Iris pigment epithelial cell (primary cell): ENCODE measurements at regions not wholly inside any gene's neighbourhood (a gene's known extent, or its start where the extent isn't known, plus 50 kb on each side); places are given as distances from the start of the nearest gene placed in this dataset.

Experiments used
- DNase-seq: peaks from one replicate; pipeline ENCODE4 v3.0.0-alpha.2; 2011; ENCODE audit warnings: low read depth

DNA sequence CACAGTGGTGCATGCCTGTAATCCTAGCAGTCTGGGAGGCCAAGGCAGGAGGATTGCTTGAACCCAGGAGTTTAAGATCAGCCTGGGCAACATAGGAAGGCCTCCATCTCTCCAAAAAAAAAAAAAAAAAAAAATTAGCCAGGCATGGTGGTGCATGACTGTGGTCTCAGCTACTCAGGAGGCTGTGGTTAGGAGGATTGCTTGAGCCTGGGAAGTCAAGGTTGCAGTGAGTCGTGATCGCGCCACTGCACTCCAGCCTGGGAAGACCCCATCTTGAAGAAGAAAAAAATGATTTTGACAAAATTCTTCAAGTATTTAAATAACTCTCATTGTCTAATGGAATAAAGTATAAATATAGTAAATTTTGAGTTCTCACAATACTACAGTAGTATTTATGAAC lies 219.2 kb upstream of the SSTR1 start:
- DNase-seq = peak; percentile 19

DNA sequence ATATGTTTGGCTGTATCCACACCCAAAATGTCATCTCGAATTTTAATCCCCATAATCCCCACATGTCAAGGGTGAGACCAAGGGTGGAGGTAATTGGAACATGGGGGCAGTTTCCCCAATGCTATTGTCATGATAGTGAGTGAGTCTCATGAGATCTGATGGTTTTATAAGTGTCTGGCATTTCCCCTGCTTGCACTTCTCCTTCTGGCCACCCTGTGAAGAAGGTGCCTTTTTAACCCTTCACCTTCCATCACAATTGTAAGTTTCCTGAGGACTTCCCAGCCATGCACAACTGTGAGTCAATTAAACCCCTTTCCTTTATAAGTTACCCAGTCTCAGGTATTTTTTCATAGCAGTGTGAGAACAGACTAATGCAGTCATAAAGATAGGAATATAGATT lies 216.7 kb upstream of the SSTR1 start:
- DNase-seq = no peak

DNA sequence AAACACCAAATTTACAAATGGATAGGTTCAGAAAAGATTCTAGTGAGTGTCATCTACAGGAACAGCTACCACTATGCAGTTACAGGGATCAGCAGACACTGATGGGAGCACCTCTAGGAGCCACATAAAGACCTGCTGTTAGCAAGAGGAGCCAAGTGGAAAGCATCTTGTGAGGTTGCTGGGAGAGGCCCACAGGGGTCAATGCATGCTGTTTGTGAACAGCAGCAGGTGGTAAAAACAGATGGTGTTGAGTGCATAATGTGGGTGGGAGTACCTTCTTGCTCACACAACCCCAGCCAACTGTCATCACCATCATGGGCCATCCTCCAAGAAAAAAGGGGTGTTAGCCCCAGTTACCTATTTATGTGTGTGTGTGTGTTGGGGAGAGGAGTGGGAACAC lies 215.2 kb upstream of the SSTR1 start:
- DNase-seq = no peak

DNA sequence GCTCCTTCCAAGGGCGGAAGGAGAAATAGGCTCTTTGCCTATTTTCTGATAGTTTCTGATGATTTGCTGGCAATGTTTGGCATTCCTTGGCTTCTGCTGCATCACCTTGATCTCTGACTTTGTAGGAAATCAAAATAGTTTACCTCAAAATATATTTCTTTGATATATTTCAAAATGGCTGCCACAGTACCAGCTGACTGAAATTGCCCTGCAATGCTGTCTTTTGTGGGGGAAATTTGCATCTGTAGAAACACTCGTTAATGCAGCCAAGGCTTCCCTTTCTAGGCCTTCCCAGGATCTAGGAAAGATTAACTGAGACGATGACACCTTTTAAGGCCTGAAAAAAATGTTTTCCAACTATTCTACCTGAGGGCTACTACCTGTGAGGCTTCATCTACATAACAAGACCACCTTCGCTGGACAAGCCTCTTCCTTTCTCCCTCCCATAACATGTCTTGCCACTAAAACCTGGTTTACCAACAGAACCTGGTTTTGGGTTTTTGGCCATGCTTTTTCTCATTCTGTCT lies 212.8 kb upstream of the SSTR1 start:
- no peak for DNase-seq

DNA sequence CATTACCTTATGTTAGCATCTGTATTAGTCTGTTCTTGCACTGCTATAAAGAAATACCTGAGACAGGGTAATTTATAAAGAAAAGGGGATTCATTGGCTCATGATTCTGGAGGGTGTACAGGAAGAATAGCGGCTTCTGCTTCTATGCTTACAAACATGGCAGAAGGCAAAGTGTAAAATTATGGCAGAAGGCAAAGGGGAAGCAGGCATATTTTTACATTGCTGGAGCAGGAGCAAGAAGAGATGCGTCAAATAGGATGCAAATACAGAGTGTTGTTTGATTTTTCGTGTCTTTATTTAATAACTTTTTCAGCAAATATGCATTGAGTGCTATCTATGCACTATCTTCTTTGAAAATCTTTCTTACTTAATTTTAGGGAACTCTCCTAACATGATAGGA lies 210.7 kb upstream of the SSTR1 start:
- no peak for DNase-seq

DNA sequence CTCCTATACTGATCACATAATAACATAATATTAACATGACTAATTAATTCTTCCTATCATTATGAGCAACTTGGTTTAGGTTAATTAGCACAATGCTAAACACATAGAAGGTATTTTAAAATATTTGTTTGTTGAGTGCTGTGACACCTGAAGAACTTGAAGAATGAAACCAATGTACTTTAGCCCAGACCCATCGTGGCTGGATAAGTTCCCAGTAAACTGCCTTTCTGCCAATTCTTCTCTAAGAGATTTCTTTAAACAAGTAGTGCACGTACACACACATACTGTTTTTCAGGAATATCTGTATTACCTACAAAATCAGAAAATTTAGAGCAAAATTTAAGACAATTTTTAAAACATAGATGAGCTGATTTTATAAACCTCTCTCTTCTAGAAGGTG lies 207.4 kb upstream of the SSTR1 start:
- no peak for DNase-seq

DNA sequence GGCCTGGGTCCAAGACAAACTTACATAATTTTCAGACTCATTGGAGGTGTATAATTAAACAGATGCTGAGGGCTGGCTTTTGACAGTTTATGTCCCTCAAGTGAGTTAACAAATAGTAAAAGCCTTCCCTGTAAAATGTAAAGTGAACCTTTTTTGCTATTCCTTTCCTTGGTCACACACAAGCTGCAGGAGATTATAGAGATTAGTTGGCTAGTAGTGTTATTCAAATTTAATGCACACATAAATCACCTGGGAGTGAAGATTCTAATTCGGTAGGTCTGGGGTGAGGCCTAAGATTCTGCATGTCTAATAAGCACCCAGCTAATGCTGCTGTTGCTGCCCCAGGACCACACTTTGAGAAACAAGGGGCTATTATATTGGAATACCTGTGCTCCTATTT lies 206.2 kb upstream of the SSTR1 start:
- DNase-seq = no peak

DNA sequence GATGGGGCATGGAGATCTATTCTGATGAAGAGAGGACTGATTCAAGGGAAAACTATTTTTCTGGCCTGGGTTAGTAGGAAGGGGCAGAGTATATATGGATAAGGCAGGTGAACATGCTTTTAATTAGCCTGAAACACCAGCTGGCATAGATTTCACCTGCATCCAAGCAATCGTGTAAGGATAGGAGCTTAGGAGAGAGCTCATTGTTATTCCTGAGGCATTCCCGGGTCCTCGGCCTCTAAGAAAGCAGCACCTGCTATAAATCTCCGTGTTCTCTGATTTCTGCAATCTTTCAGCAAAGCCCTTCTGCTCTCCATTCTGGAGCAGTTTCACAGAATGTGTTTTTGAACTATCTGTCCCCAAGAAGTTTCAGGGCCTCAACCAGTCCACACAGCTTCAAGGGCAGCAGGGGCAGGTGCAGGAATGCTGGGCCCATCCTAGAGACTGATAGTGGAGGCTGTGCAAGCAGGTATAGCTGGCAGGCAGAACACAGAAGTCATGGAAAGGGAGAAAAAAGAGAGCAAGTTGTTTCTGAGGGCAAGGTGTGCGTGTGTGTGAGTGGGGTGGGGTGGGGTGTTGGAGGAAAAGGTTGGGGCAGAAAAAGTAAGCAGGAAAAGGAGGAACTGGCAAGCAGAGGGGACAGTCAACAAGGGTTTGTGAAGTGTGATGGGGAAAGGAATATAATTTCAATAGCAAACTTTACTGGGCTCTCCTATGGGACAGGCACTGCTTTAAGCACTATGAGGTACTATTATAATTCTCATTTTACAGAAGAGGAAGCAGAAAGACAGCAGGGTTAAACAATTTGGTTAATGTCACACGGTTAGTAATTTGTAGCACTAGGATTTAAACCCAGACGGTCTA lies 203.7 kb upstream of the SSTR1 start:
- DNase-seq = no peak

DNA sequence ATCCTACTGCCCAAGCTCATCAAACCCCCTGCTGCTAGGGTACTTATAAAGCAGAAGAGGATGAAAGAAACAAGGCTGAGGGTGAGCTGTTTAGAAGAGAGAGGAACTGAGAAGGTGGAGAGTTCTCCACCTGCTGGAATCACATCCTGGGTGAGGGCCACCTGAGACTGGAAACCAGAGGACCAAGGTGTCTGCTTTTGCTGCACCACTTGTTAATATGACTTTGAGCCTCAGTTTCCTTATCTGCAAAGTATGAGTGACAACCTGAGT lies 203.2 kb upstream of the SSTR1 start:
- no peak for DNase-seq

DNA sequence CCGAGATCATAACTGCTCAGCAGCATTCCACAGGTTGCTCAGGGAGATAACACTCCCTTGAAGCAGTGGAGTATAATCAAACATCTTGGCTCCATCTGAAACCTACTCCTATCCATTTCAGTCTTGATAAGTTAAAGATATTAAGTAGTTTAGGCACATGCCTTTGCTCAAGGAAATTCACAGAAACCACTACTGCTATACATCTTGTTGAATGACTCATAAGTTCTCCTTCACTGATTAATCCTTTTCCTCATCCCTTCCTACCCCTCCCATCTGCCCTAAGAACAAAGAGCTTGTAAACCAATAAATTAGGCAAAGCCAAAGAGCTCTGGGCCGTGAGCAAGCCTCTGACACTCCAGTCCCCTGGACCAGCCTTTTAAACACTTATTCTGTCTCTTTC lies 196.5 kb upstream of the SSTR1 start:
- DNase-seq = peak; percentile 38

DNA sequence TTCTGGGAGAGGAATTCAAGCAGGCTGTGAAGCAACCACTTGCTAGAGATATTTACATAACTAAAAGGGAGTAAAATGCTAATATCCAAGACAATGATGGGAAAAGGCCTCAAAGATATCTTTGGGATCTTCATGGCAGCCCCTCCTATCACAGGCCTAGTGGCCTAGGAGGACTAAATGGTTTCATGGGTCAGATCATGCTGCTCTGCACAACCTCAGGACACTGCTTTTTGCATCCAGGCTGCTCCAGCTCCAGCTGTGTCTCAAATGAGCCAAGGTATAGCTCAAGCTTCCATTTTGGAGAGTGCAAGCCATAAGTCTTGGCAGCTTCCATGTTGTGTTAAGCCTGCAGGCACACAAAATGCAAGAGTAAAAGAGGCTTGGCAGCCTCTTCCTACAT lies 195.6 kb upstream of the SSTR1 start:
- no peak for DNase-seq

DNA sequence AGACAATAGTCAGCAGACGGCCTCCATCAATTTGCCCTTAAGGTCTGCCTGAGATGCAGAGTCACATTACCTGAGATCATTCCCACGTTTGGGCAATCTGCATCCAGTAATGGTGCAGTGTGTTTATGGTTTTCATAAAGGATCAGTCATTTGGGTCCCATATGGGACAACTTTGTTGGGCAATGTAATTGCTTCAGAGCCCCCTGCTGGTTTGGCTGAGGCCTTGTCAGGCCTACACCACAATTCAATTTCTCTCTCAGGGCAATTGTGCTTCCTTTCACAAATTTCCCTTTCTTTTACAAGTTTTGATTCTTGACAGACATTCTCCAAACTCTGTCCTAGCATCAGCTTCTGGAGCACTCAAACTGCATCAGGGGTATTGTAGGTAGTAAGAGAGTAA lies 191.2 kb upstream of the SSTR1 start:
- DNase-seq = peak; percentile 7

DNA sequence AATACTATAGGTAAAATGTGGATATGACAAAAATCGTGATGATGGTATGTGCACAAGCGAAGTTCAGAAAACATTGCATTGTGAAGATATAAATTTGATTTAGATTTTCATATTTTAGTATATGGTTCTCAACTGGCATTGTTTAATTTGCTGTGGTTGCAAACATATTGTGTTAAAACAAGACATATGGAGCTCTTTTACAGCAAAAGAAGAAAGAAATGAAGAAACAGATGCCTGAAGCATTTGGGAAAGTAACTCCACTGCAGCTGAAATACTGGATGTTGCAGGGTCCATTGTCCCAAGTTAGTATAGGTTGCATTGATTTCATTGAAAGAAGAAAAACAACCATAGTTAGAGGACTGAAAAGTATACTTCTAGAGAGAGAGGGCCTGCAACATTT lies 185.8 kb upstream of the SSTR1 start:
- DNase-seq = no peak

DNA sequence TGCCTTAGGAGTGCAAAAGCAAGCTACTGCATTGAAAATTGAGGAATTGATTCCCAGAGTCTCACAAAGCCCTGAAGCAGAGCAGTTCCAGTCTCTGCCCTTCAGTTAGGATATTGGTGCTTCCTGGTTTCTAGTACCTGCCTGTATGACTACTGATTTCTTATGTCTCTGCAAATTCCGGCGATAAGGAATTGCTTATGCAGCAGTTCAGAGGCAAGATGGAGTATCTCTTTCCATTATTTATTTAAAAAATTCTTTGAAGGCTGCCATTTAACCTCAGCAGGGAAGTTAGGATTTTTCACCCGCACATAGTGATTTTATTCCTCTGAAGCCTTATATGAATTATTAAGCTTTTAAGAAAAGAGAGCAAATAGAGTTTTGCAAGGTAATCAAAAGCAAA lies 184.9 kb upstream of the SSTR1 start:
- no peak for DNase-seq

DNA sequence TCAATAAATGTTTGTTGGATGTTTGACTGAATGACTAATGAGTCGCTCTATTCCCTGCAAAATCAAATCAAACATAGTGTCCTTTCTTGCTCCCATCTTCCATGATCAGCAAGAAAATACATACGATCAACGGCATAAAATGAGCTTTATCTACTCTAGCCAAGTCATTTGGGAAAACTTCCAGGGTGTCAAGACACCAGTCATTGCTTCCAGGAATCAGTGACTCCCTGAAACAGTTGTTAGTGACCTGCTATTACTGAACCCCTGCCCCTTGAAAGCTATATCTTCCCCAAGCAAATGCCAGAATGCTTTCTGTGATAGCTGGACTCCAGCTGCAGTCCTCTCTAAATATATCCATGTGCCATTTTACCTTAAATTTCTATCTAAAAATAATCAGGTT lies 169.5 kb upstream of the SSTR1 start:
- DNase-seq = no peak

DNA sequence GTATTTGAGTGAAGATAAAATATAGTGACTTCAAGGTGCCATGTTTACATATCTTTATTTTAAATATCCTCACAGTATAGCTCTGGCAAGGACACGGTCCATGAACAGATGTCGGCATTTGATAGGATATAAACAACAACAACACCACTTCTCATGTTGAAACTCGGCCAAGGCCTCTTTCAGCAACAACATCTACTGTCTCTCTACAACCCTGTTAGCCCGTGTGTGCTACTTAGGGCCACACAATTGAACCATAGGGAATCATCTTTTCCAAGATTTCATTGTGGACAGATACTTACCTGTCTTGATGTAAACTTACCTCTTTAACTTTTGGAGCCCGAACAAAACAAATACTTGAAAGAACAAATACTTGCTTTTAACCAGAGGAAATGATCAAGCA lies 168.7 kb upstream of the SSTR1 start:
- no peak for DNase-seq

DNA sequence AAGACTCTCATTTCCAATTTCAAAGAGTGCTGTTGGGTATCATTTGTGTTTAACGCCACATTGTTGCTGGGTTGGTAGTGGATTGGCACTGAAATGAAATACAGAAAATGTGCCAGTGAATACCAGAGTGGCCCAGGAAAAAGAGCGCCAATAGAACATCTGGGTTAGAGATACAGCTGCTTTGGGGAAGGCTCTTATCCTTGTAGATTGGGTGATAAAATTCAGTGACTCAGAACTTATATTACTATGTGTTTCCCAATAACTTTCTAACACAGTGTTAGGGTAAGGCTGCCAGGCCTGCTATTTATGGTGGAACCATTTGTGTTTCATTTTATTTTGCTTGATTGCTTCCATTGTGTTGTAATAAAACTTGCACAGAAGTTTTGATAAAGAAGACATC lies 168.2 kb upstream of the SSTR1 start:
- no peak for DNase-seq

DNA sequence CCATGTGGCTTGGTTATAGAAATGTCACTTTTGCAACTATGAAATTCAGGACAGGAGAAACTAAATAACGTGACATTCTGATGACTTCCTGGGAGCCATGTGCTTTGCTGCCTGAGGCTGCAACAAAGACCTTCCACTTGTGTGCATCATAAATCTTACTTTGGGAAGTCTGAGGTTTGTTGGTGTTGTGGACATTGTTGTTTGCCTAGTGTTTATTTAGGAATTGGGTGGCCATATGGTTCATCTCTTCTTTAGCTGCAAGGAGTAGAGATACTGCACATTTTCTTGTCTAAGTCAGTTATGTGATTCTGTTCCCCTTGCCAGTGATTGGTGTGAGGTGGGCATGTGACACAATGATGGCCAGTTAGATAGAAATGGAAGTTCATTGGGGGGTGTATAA lies 167.3 kb upstream of the SSTR1 start:
- no peak for DNase-seq

DNA sequence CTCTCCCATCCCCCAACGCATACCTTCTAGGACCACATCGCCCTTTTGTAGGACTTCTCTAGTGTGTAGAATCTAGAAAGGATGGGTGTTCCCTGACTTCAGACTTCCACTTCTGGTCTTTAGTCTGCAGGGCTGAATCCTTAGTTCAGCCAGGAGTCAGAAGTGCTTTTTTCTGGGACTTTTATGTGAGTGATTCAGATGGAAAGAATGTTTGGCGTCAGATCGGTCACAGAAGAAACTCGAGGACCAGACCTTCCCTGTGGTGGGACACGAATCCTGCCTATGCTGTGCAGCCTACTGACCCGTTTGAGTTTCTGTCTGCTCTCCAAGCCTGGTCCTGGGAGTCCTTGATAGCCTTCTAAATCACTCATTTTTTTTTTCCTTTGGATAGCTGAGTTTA lies 165.4 kb upstream of the SSTR1 start:
- peak; percentile 71 for DNase-seq

DNA sequence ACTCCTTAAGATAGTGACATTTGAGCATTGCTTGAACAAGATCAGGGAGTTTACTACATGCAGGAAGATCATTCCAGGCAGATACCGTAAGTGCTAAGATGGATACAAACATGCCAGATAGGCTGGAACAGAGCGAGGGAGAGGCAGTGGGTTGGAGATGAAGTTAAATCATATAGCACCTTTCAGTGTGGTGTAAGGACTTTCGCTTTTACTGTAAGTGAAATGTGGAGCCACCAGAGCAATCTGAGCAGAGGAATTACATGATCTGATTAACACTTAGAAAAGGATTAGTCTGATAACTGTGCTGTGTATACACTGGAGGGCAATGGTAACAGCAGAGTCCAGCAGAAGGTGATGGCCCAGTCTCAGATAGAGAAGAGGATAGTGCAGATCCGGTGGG lies 163.0 kb upstream of the SSTR1 start:
- DNase-seq = no peak

DNA sequence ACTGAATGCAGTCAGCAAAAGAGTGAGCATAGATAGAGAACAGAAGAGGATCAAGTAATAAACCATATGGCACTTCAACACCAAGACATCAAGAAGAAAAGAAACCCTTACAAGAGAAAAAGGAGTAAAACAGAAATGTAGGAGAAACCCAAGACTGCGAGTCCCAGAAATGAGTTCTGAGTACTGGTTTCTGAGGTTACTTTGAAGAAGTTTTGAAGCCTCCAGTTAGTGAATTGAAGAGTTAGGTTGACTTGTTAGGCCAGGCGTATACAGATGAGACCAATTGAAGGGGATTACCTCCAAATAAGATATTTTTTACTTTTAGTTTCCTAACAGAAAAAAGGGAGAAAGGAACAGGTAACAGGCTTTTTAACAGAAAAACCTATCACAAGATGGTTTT lies 162.2 kb upstream of the SSTR1 start:
- no peak for DNase-seq

DNA sequence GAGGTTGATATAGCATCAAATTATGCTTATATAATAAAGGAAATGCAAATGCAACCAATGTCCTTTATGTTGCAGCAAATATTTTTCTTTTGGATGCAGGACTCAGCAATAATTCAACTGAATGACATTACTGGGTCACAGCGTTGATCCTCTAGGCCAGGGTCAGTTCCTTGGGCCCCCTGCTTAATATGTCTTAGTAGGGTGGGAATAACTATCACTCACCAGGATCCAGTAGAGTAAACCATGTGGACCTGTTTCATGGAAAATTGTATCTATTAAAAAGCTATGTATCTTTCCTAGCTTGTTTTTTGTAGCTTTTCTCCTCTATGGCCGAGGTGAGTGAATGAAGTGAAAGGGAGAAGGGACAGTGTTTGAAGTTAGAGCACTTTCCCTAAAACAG lies 161.5 kb upstream of the SSTR1 start:
- DNase-seq = no peak

DNA sequence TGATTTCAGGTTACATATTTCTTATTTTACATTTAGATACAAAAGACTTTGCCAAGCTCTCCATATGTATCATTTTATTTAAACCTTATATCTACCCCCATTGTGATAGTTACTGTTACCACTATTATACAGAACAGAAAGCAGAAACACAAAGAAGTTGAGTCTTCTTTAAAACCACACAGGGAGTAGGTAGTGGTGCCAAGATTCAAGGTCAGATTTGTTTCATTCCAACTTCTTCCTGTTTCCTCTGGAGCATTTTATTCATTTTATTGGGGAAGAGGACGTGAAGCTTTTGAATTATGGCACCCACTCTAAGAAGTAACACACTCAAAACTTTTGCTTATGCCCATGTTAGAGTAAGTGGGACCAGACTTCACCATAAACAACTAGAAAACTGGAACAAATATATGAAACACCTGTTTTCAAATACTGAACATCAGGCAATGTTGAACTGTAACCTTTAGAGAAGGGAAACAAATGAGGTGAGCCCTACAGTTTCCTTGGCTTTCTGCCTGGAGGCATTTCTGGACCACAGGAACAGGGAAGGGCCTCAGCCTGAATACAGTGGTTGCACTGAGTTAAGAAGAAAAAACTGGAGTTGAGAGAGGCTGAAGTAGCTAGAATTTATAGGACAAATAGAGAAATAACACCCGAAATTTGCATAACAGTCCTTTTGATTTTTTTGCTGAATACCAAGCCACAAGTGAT lies 160.4 kb upstream of the SSTR1 start:
- DNase-seq = peak; percentile 6

DNA sequence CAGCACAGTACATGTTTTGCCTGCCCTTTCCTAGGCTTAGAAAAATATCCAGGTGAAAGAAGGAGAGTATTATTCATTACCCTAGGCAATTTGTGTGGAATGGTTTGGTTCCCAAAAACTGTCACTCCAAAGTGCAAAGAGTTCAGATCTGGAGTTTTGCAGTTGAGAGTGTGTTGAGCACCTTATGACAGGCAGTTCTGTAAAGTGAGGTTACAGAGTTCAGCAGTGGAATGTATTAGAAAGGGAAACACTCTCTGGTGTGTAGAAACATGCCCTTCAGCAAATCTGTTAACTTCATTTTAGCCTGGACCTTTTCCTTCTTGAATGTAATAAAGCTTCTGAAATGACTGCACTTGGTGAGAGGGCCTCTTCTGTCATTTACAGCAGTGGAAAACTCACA lies 154.0 kb upstream of the SSTR1 start:
- DNase-seq = peak; percentile 9
